ENCODE measurements at regions not wholly inside any gene's neighbourhood (a gene's known extent, or its start where the extent isn't known, plus 50 kb on each side); places are given as distances from the start of the nearest gene placed in this dataset.

- TF ChIP-seq ELF1 (tag; IDR thresholded peaks at IDR 0.05) (no peak), MYC (IDR thresholded peaks at IDR 0.05; ENCODE audit: low read depth, low read length) (no peak), MYC (CRISPR knock-in tag; IDR thresholded peaks at IDR 0.05; ENCODE audit: borderline replicate concordance, low read depth) (no peak), KDM4B (IDR thresholded peaks at IDR 0.05; ENCODE audit: borderline replicate concordance in 2 of 2, low read depth in 1 of 2) (no peak), CTCF (IDR thresholded peaks at IDR 0.05 in 2 of 3, conservative IDR thresholded peaks at IDR 0.05 in 1 of 3; ENCODE audit: insufficient read depth in 2 of 3, low read depth in 1 of 3, low read length in 3 of 3) (peak; percentile 86 to 96 (median 91)), ZBED1 (IDR thresholded peaks at IDR 0.05) (no peak), E2F1 (CRISPR knock-in tag; IDR thresholded peaks at IDR 0.05) (no peak), XRCC4 (IDR thresholded peaks at IDR 0.05; ENCODE audit: extremely low read depth, insufficient read depth, insufficient read length) (no peak), NBN (IDR thresholded peaks at IDR 0.05; ENCODE audit: low read depth) (no peak), NR3C1 (CRISPR knock-in tag; IDR thresholded peaks at IDR 0.05) (no peak)
Observed at GRCh38 chr7:155380221-155380861, 77.6 kb upstream of the EN2 start.

Data from K562 (cell line).